ENCODE measurements at regions not wholly inside any gene's neighbourhood (a gene's known extent, or its start where the extent isn't known, plus 50 kb on each side); places are given as distances from the start of the nearest gene placed in this dataset.

DNA sequence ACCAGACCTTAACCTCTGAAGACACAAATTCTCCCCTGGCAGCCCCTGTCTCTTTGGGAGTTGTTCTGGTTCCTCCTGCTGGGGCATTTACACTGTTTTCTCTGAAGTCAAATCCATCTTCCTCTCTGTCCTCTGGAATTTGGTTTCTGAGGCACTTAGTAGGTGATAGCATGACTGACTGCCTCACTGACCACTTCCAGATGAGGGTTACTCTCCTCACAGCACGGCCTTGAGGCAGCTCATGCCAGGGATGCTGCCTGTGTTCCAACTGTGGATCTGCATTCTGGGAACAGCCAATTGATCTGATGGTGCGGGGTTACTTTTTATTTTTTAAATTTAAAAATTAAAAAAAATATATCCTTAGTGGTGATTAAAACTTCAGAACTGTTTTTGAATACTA, 140.9 kb upstream of the ROPN1 start:
- TF ChIP-seq, protein P1, sequence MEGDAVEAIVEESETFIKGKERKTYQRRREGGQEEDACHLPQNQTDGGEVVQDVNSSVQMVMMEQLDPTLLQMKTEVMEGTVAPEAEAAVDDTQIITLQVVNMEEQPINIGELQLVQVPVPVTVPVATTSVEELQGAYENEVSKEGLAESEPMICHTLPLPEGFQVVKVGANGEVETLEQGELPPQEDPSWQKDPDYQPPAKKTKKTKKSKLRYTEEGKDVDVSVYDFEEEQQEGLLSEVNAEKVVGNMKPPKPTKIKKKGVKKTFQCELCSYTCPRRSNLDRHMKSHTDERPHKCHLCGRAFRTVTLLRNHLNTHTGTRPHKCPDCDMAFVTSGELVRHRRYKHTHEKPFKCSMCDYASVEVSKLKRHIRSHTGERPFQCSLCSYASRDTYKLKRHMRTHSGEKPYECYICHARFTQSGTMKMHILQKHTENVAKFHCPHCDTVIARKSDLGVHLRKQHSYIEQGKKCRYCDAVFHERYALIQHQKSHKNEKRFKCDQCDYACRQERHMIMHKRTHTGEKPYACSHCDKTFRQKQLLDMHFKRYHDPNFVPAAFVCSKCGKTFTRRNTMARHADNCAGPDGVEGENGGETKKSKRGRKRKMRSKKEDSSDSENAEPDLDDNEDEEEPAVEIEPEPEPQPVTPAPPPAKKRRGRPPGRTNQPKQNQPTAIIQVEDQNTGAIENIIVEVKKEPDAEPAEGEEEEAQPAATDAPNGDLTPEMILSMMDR (IDR thresholded peaks at IDR 0.05; ENCODE audit: low read depth, low read length, missing input control): no peak
- no peak for TF ChIP-seq RAD21 (IDR thresholded peaks at IDR 0.05)
- no peak for TF ChIP-seq RXRA (IDR thresholded peaks at IDR 0.05)

Measured in liver (tissue), 3 donors.